A549 (cell line): ENCODE measurements at regions not wholly inside any gene's neighbourhood (a gene's known extent, or its start where the extent isn't known, plus 50 kb on each side); places are given as distances from the start of the nearest gene placed in this dataset.

Experiments used
- ATAC-seq, 2 experiments: fragments of 200-7000 bp in 1 of 2; fragments of >200 bp in 1 of 2; cut with Nextera tagmentation in 1 of 2; cut with Tn5 transposase in 1 of 2; 3 replicates each; pipeline versions ENCODE4 v1.8.0 to v1.9.1; 2018 to 2020; ENCODE audit warnings: mild to moderate bottlenecking in 1 of 2, moderate library complexity in 1 of 2
- CTCF ChIA-PET: fragments of 300-600 bp; sonication (Branson Sonifier 250); formaldehyde crosslinking; extraction: SDS; loops from one replicate; lab custom pipeline; 2021; ENCODE audit warnings: antibody characterized with exemption, inconsistent platforms; lab: Yijun Ruan, JAX
- POLR2A ChIA-PET: fragments of 350-600 bp; formaldehyde crosslinking; extraction: SDS; loops from one replicate; lab custom pipeline; 2021; ENCODE audit warnings: antibody characterized with exemption, inconsistent platforms; lab: Yijun Ruan, JAX
- DNase-seq, 2 experiments: peaks; one replicate each; pipeline versions ENCODE4 v3.0.0 to v3.0.0-alpha.2; 2011 to 2016; ENCODE audit warnings: low read depth in 1 of 2, low spot score in 1 of 2
- FAIRE-seq: peaks from 2 replicates; lab custom pipeline; 2011; peaks lifted over from hg19 to GRCh38; lab: Jason Lieb, UNC
- H3K27ac ChIP-seq, 2 experiments: fragments of >200 bp; sonication (Bioruptor Twin); formaldehyde crosslinking; 3 replicates each; pipeline ENCODE4 v1.5.1; 2016 to 2017
- H3K4me1 ChIP-seq: fragments of >200 bp; sonication (Bioruptor Twin); formaldehyde crosslinking; 3 replicates; pipeline ENCODE4 v1.6.1; 2016
- H3K4me2 ChIP-seq: fragments of >200 bp; sonication (Bioruptor Twin); formaldehyde crosslinking; 3 replicates; pipeline ENCODE4 v1.6.1; 2016
- H3K4me3 ChIP-seq: fragments of >200 bp; sonication (Bioruptor Twin); formaldehyde crosslinking; 3 replicates; pipeline ENCODE4 v1.5.1; 2016
- H3K9me3 ChIP-seq: fragments of >200 bp; sonication (Bioruptor Twin); formaldehyde crosslinking; 3 replicates; pipeline ENCODE4 v1.6.1; 2016
- BCL3 ChIP-seq: fragments of >200 bp; sonication (Bioruptor Twin); formaldehyde crosslinking; IDR thresholded peaks from 3 replicates; pipeline ENCODE4 v1.6.1; 2016
- CHD2 ChIP-seq: fragments of 150-350 bp; IDR thresholded peaks from 2 replicates; pipeline ENCODE4 v1.6.1; 2014; ENCODE audit warnings: low read length; ENCODE audit not compliant: partially characterized antibody
- CHD4 ChIP-seq: fragments of 200-600 bp; sonication (generic); IDR thresholded peaks from 2 replicates; pipeline ENCODE4 v1.6.1; 2016; ENCODE audit warnings: antibody characterized with exemption, mild to moderate bottlenecking, borderline replicate concordance
- E2F6 ChIP-seq: IDR thresholded peaks from 2 replicates; pipeline ENCODE4 v1.6.1; 2012; ENCODE audit warnings: low read depth, borderline replicate concordance
- EHMT2 ChIP-seq: fragments of 200-600 bp; sonication (generic); IDR thresholded peaks from 2 replicates; pipeline ENCODE4 v1.6.1; 2016; ENCODE audit warnings: antibody characterized with exemption, low read depth, mild to moderate bottlenecking, moderate library complexity
- ELK1 ChIP-seq: fragments of 150-350 bp; IDR thresholded peaks from 2 replicates; pipeline ENCODE4 v1.6.1; 2014; ENCODE audit warnings: low read depth, mild to moderate bottlenecking, low read length
- FOSB ChIP-seq: fragments of 250-450 bp; sonication (Bioruptor Pico); IDR thresholded peaks from 2 replicates; pipeline ENCODE4 v1.5.0; 2020; ENCODE audit warnings: mild to moderate bottlenecking, moderate library complexity
- FOXS1 ChIP-seq: fragments of 250-450 bp; sonication (Bioruptor Pico); IDR thresholded peaks from 2 replicates; pipeline ENCODE4 v1.5.0; 2020; ENCODE audit warnings: mild to moderate bottlenecking, moderate library complexity
- GATA3 ChIP-seq: IDR thresholded peaks from 2 replicates; pipeline ENCODE4 v1.6.1; 2012; ENCODE audit warnings: borderline replicate concordance
- HDAC2 ChIP-seq: fragments of 200-600 bp; sonication (generic); IDR thresholded peaks from 2 replicates; pipeline ENCODE4 v1.6.1; 2016
- HES2 ChIP-seq: fragments of >200 bp; sonication (Bioruptor Twin); formaldehyde crosslinking; IDR thresholded peaks from 2 replicates; pipeline ENCODE4 v1.6.1; 2016
- HEYL ChIP-seq: fragments of 250-450 bp; sonication (Bioruptor Pico); IDR thresholded peaks from 2 replicates; pipeline ENCODE4 v1.8.0; 2021; ENCODE audit warnings: mild to moderate bottlenecking, moderate library complexity
- HMGXB4 ChIP-seq: fragments of 250-450 bp; sonication (Bioruptor Pico); IDR thresholded peaks from 2 replicates; pipeline ENCODE4 v1.5.0; 2021; ENCODE audit warnings: mild to moderate bottlenecking, moderate library complexity, borderline replicate concordance
- JUN ChIP-seq, 2 experiments: fragments of >200 bp; sonication (Bioruptor Twin); formaldehyde crosslinking; IDR thresholded peaks; 2 replicates in 1 of 2; 3 replicates in 1 of 2; pipeline ENCODE4 v1.6.1; 2016 to 2017
- KDM5A ChIP-seq: fragments of 200-600 bp; sonication (generic); IDR thresholded peaks from 2 replicates; pipeline ENCODE4 v1.6.1; 2016; ENCODE audit warnings: antibody characterized with exemption, mild to moderate bottlenecking
- MAFK ChIP-seq: fragments of 450-650 bp; IDR thresholded peaks from 2 replicates; pipeline ENCODE4 v1.6.1; 2014; ENCODE audit not compliant: partially characterized antibody
- MAX ChIP-seq: IDR thresholded peaks from 2 replicates; pipeline ENCODE4 v1.6.1; 2012
- MYC ChIP-seq: IDR thresholded peaks from 2 replicates; pipeline ENCODE4 v1.6.1; 2012; ENCODE audit warnings: mild to moderate bottlenecking, inconsistent platforms, low read length, improper control_type of control experiment, borderline replicate concordance
- NFE2L2 ChIP-seq: fragments of 150-350 bp; conservative IDR thresholded peaks from 2 replicates; pipeline ENCODE4 v1.6.1; 2014; ENCODE audit warnings: low read length
- NR3C1 ChIP-seq: fragments of >200 bp; sonication (Bioruptor Twin); formaldehyde crosslinking; IDR thresholded peaks from 3 replicates; pipeline ENCODE4 v1.6.1; 2017
- PHF8 ChIP-seq: fragments of 200-600 bp; sonication (generic); IDR thresholded peaks from 2 replicates; pipeline ENCODE4 v1.6.1; 2016; ENCODE audit warnings: low read depth, mild to moderate bottlenecking, antibody characterized with exemption, moderate library complexity, borderline replicate concordance
- POLR2A ChIP-seq: IDR thresholded peaks from 2 replicates; pipeline ENCODE4 v1.6.1; 2012; ENCODE audit warnings: mild to moderate bottlenecking, low read length
- POLR2AphosphoS2 ChIP-seq: conservative IDR thresholded peaks from 2 replicates; pipeline ENCODE4 v1.6.1; 2012; ENCODE audit warnings: low read length, improper control_type of control experiment, inconsistent platforms
- RAD21 ChIP-seq, 2 experiments: fragments of >200 bp in 1 of 2; sonication (Bioruptor Twin) in 1 of 2; formaldehyde crosslinking in 1 of 2; IDR thresholded peaks in 1 of 2; conservative IDR thresholded peaks in 1 of 2; 2 replicates in 1 of 2; 3 replicates in 1 of 2; pipeline ENCODE4 v1.6.1; 2012 to 2018; ENCODE audit warnings: inconsistent platforms in 1 of 2
- RARB ChIP-seq: fragments of 250-450 bp; sonication (Bioruptor Pico); IDR thresholded peaks from 2 replicates; pipeline ENCODE4 v1.8.0; 2021; ENCODE audit warnings: mild to moderate bottlenecking, moderate library complexity
- RFX5 ChIP-seq: fragments of 450-650 bp; IDR thresholded peaks from 2 replicates; pipeline ENCODE4 v1.7.1; 2014; ENCODE audit warnings: antibody characterized with exemption, mild to moderate bottlenecking, moderate library complexity
- TFCP2L1 ChIP-seq: fragments of 250-450 bp; sonication (Bioruptor Pico); IDR thresholded peaks from 2 replicates; pipeline ENCODE4 v1.5.0; 2021; ENCODE audit warnings: mild to moderate bottlenecking
- USF2 ChIP-seq: fragments of 450-650 bp; IDR thresholded peaks from 2 replicates; pipeline ENCODE4 v1.6.1; 2014; ENCODE audit warnings: antibody characterized with exemption
- ZC3H11A ChIP-seq: fragments of 450-650 bp; IDR thresholded peaks from 2 replicates; pipeline ENCODE4 v1.6.1; 2014; ENCODE audit warnings: antibody characterized with exemption, mild to moderate bottlenecking
- WGBS: methylation state at CpG from one replicate; pipeline ENCODE4 v1.1.6; 2017; ENCODE audit errors: missing lambda C conversion rate; 5-methylcytosine and 5-hydroxymethylcytosine counted together

- ChIA-PET CTCF (interaction anchor here (0.9 kb wide), 1 partner anchor 11 kb away, joined by 3 read pairs; no protein-coding TSS in a partner anchor), POLR2A (no interaction called here)
- TF ChIP-seq RFX5 (no peak), HEYL (CRISPR knock-in tag) (no peak), HES2 (no peak)
- no peak for FAIRE-seq
- Histone ChIP-seq H3K4me1 (no peaks in the 10 kb centered on the region), H3K4me2 (no peak overlapping the region), H3K9me3 (no peaks in the 10 kb centered on the region), H3K4me3 (no peak overlapping the region), H3K27ac (no peak overlapping the region)
- 16% methylated on average over 2 of the region's 2 CpGs for WGBS
- DNase-seq = no peak
- ATAC-seq = no peak
These were observed 363.3 kb upstream of the CDH5 start for GRCh38 chr16:66003201-66003600.

GRCh38 chr16:66002601-66003000 lies 363.9 kb upstream of the CDH5 start:
- H3K4me2 ChIP-seq = no peak overlapping the region
- POLR2A ChIA-PET = no interaction called here
- H3K4me3 ChIP-seq = no peak overlapping the region
- FAIRE-seq (no peak), ATAC-seq (no peak), DNase-seq (no peak)
- WGBS = 31% methylated on average over 7 of the region's 7 CpGs
- H3K9me3 ChIP-seq = no peaks in the 10 kb centered on the region
- CTCF ChIA-PET = interaction anchor here (0.9 kb wide), 1 partner anchor 11 kb away, joined by 3 read pairs; no protein-coding TSS in a partner anchor
- no peak for TF ChIP-seq E2F6
- no peak for TF ChIP-seq HMGXB4
- no peak for TF ChIP-seq MAX
- no peak for TF ChIP-seq BCL3
- TF ChIP-seq PHF8 = no peak
- TF ChIP-seq NR3C1 = no peak
- TF ChIP-seq RARB = no peak
- TF ChIP-seq RFX5 = no peak
- no peak for TF ChIP-seq FOXS1 (CRISPR knock-in tag)
- TF ChIP-seq MAFK = no peak
- TF ChIP-seq JUN (IDR thresholded peaks at IDR 0.05) = no peak
- no peak for TF ChIP-seq NFE2L2
- TF ChIP-seq MYC = no peak
- TF ChIP-seq RAD21 (conservative IDR thresholded peaks at IDR 0.05 in 1 of 2, IDR thresholded peaks at IDR 0.05 in 1 of 2) = no peak
- no peak for TF ChIP-seq FOSB (CRISPR knock-in tag)
- TF ChIP-seq POLR2A = no peak
- TF ChIP-seq EHMT2 = no peak
- TF ChIP-seq GATA3 = no peak
- H3K27ac ChIP-seq = no peak overlapping the region
- H3K4me1 ChIP-seq = no peaks in the 10 kb centered on the region

GRCh38 chr16:66001432-66001831 lies 365.1 kb upstream of the CDH5 start:
- no peak overlapping the region for H3K4me3 ChIP-seq
- no peak overlapping the region for H3K27ac ChIP-seq
- no peaks in the 10 kb centered on the region for H3K4me1 ChIP-seq
- CTCF ChIA-PET = no interaction called here
- ATAC-seq = no peak
- TF ChIP-seq TFCP2L1 = no peak
- TF ChIP-seq GATA3 = no peak
- no peak for TF ChIP-seq CHD4
- no peak for TF ChIP-seq RARB
- TF ChIP-seq NFE2L2 = no peak
- TF ChIP-seq KDM5A = no peak
- TF ChIP-seq FOSB (CRISPR knock-in tag) = no peak
- no peak for TF ChIP-seq POLR2AphosphoS2
- no peak for TF ChIP-seq USF2
- TF ChIP-seq HDAC2 = no peak
- TF ChIP-seq E2F6 = no peak
- TF ChIP-seq ELK1 = no peak
- TF ChIP-seq ZC3H11A = no peak
- TF ChIP-seq CHD2 = no peak
- H3K9me3 ChIP-seq = no peaks in the 10 kb centered on the region
- DNase-seq = no peak
- POLR2A ChIA-PET = no interaction called here
- H3K4me2 ChIP-seq = no peak overlapping the region
- WGBS = under 1% methylated on average over 4 of the region's 4 CpGs
- FAIRE-seq = no peak
